Caco-2 (cell line): ENCODE measurements at regions not wholly inside any gene's neighbourhood (a gene's known extent, or its start where the extent isn't known, plus 50 kb on each side); places are given as distances from the start of the nearest gene placed in this dataset.

Experiments
- BruUV-seq: library from RNA; stranded (reverse); fragments of 400-500 nt; replicated peaks from 2 replicates; lab custom pipeline; 2021; lab: Mats Ljungman, UMichigan
- CTCF ChIA-PET: fragments of 300-600 bp; sonication (Branson Sonifier 250); formaldehyde crosslinking; loops from one replicate; lab custom pipeline; 2022; ENCODE audit warnings: antibody characterized with exemption; lab: Charles Lee
- POLR2A ChIA-PET: fragments of 300-600 bp; sonication (Branson Sonifier 250); formaldehyde crosslinking; loops from one replicate; lab custom pipeline; 2022; ENCODE audit warnings: antibody characterized with exemption; lab: Charles Lee
- DNase-seq, 2 experiments: peaks; one replicate each; pipeline versions ENCODE4 v3.0.0 to v3.0.0-alpha.2; 2020 to 2022
- H3K27me3 ChIP-seq: replicated peaks from 2 replicates; pipeline ENCODE4 v1.6.0; 2011; ENCODE audit warnings: low read length; ENCODE audit not compliant: control insufficient read depth, insufficient read depth
- H3K36me3 ChIP-seq: 2 replicates; pipeline ENCODE4 v1.5.1; 2011; ENCODE audit warnings: low read length; ENCODE audit not compliant: control insufficient read depth, insufficient read depth
- H3K4me1 ChIP-seq: fragments of 250-450 bp; sonication (Bioruptor Pico); 2 replicates; pipeline ENCODE4 v1.5.1; 2020; ENCODE audit warnings: mild to moderate bottlenecking
- H3K4me3 ChIP-seq: 2 replicates; pipeline ENCODE4 v1.5.1; 2011; ENCODE audit warnings: low read depth, mild to moderate bottlenecking, control low read depth, low read length
- H3K9me3 ChIP-seq: fragments of 250-450 bp; sonication (Bioruptor Pico); 2 replicates; pipeline ENCODE4 v1.5.1; 2020; ENCODE audit warnings: mild to moderate bottlenecking, moderate library complexity
- H3K27ac Mint-ChIP-seq: one replicate; pipeline ENCODE4 v1.8.0; 2022; ENCODE audit warnings: mixed read lengths; ENCODE audit not compliant: unreplicated experiment
- H3K27me3 Mint-ChIP-seq: one replicate; pipeline ENCODE4 v1.8.0; 2022; ENCODE audit warnings: mixed read lengths; ENCODE audit not compliant: insufficient read depth, unreplicated experiment
- H3K36me3 Mint-ChIP-seq: one replicate; pipeline ENCODE4 v1.8.0; 2022; ENCODE audit warnings: mild to moderate bottlenecking, mixed read lengths; ENCODE audit not compliant: insufficient read depth, unreplicated experiment
- H3K4me1 Mint-ChIP-seq: one replicate; pipeline ENCODE4 v1.8.0; 2022; ENCODE audit warnings: low read depth, mixed read lengths; ENCODE audit not compliant: unreplicated experiment
- H3K4me3 Mint-ChIP-seq: one replicate; pipeline ENCODE4 v1.8.0; 2022; ENCODE audit warnings: mild to moderate bottlenecking, moderate library complexity, mixed read lengths; ENCODE audit not compliant: unreplicated experiment
- H3K9me3 Mint-ChIP-seq: one replicate; pipeline ENCODE4 v1.8.0; 2022; ENCODE audit warnings: mixed read lengths; ENCODE audit not compliant: unreplicated experiment
- CTCF ChIP-seq, 2 experiments: fragments of 200-600 bp in 1 of 2; IDR thresholded peaks; 1 replicate in 1 of 2; 2 replicates in 1 of 2; pipeline versions ENCODE4 v1.5.1 to v1.8.0; 2011 to 2022; ENCODE audit warnings: antibody characterized with exemption in 1 of 2, control low read depth in 1 of 2, inconsistent platforms in 1 of 2, low read depth in 1 of 2, low read length in 1 of 2, mild to moderate bottlenecking in 1 of 2, moderate library complexity in 1 of 2; ENCODE audit not compliant: insufficient read depth in 1 of 2, severe bottlenecking in 1 of 2, unreplicated experiment in 1 of 2
- intact Hi-C: fragments of 100-400 bp; cut with micrococcal nuclease; formaldehyde crosslinking; loops from one replicate; pipeline ENCODE4 v1.10.0; 2022; ENCODE audit not compliant: unreplicated experiment

- Mint-ChIP-seq H3K27ac (no peak overlapping the region), H3K9me3 (peaks cover 21% of the 10 kb centered on the region), H3K4me1 (peaks cover 3% of the 10 kb centered on the region), H3K36me3 (no peaks in the 10 kb centered on the region), H3K27me3 (no peaks in the 10 kb centered on the region), H3K4me3 (no peak overlapping the region)
- BruUV-seq, result no TSS peak
- intact Hi-C loops, result no loop called here
- Histone ChIP-seq H3K4me1 (peaks cover 3% of the 10 kb centered on the region; the same call in 1 of the 2 replicates), H3K36me3 (no peaks in the 10 kb centered on the region), H3K9me3 (no peaks in the 10 kb centered on the region), H3K4me3 (no peak overlapping the region), H3K27me3 (no peaks in the 10 kb centered on the region)
- ChIA-PET POLR2A (no interaction called here), CTCF (no interaction called here)
- no peak for DNase-seq
- no peak for TF ChIP-seq CTCF (IDR thresholded peaks at IDR 0.05; ENCODE audit: insufficient read depth in 1 of 2, low read depth in 1 of 2, low read length in 1 of 2, severe bottlenecking in 1 of 2, unreplicated experiment in 1 of 2)
Observed at GRCh38 chr5:31079668-31080067, 113.8 kb upstream of the CDH6 start.

- no peaks in the 10 kb centered on the region for H3K27me3 Mint-ChIP-seq
- Histone ChIP-seq H3K27me3 (no peaks in the 10 kb centered on the region), H3K4me3 (no peak overlapping the region), H3K4me1 (peaks cover 3% of the 10 kb centered on the region; the same call in 1 of the 2 replicates), H3K36me3 (no peaks in the 10 kb centered on the region), H3K9me3 (peaks cover 3% of the 10 kb centered on the region; the same call in 1 of the 2 replicates)
- H3K4me1 Mint-ChIP-seq, result no peaks in the 10 kb centered on the region
- no peaks in the 10 kb centered on the region for H3K36me3 Mint-ChIP-seq
- H3K27ac Mint-ChIP-seq, result no peak overlapping the region
- BruUV-seq, result no TSS peak
- intact Hi-C loops, result no loop called here
- H3K4me3 Mint-ChIP-seq, result no peak overlapping the region
- peaks cover 17% of the 10 kb centered on the region for H3K9me3 Mint-ChIP-seq
- POLR2A ChIA-PET, result no interaction called here
- TF ChIP-seq CTCF (IDR thresholded peaks at IDR 0.05; ENCODE audit: insufficient read depth in 1 of 2, low read depth in 1 of 2, low read length in 1 of 2, severe bottlenecking in 1 of 2, unreplicated experiment in 1 of 2), result no peak
- DNase-seq, result no peak
- CTCF ChIA-PET, result no interaction called here
Observed at GRCh38 chr5:31078956-31079355, 114.5 kb upstream of the CDH6 start.

GRCh38 chr5:31075981-31076380 is 117.5 kb upstream of the CDH6 start:
- Mint-ChIP-seq H3K36me3 (no peaks in the 10 kb centered on the region), H3K9me3 (peaks cover 16% of the 10 kb centered on the region), H3K4me3 (no peak overlapping the region), H3K27ac (no peak overlapping the region), H3K27me3 (no peaks in the 10 kb centered on the region), H3K4me1 (no peaks in the 10 kb centered on the region)
- no TSS peak for BruUV-seq
- intact Hi-C loops, result no loop called here
- Histone ChIP-seq H3K9me3 (peaks cover 3% of the 10 kb centered on the region; the same call in 1 of the 2 replicates), H3K27me3 (no peaks in the 10 kb centered on the region), H3K4me3 (no peak overlapping the region), H3K36me3 (no peaks in the 10 kb centered on the region), H3K4me1 (peaks cover 3% of the 10 kb centered on the region; the same call in 1 of the 2 replicates)
- TF ChIP-seq CTCF (IDR thresholded peaks at IDR 0.05; ENCODE audit: insufficient read depth in 1 of 2, low read depth in 1 of 2, low read length in 1 of 2, severe bottlenecking in 1 of 2, unreplicated experiment in 1 of 2), result no peak
- CTCF ChIA-PET, result no interaction called here
- POLR2A ChIA-PET, result no interaction called here
- no peak for DNase-seq
